Transverse colon (tissue), 4 donors: ENCODE measurements at regions not wholly inside any gene's neighbourhood (a gene's known extent, or its start where the extent isn't known, plus 50 kb on each side); places are given as distances from the start of the nearest gene placed in this dataset.

Experiments
- DNase-seq: peaks from one replicate; pipeline ENCODE4 v3.0.0-alpha.2; 2019
- H3K27ac ChIP-seq, 4 donors: fragments of 200-600 bp; sonication (generic); 2 replicates each; pipeline ENCODE4 v1.5.1; 2016 to 2018; ENCODE audit warnings: inconsistent platforms in 4 of 4
- H3K27me3 ChIP-seq: fragments of 200-600 bp; sonication (generic); 2 replicates; pipeline ENCODE4 v1.5.1; 2017; ENCODE audit warnings: inconsistent platforms
- H3K36me3 ChIP-seq, 4 donors: fragments of 200-600 bp; sonication (generic); 2 replicates each; pipeline ENCODE4 v1.5.1; 2017 to 2019; ENCODE audit warnings: inconsistent platforms in 4 of 4
- H3K4me1 ChIP-seq, 4 donors: fragments of 200-600 bp; sonication (generic); 2 replicates each; pipeline ENCODE4 v1.5.1; 2017 to 2020; ENCODE audit warnings: inconsistent platforms in 4 of 4
- H3K4me3 ChIP-seq, 4 donors: fragments of 200-600 bp; sonication (generic); 1 replicate in 1 of 4; 2 replicates in 3 of 4; pipeline versions ENCODE4 v1.5.1 to v1.6.1; 2017 to 2019; ENCODE audit warnings: inconsistent platforms in 4 of 4
- H3K9me3 ChIP-seq, 2 donors: fragments of 200-600 bp; sonication (generic); 2 replicates each; pipeline ENCODE4 v1.5.1; 2017 to 2019; ENCODE audit warnings: inconsistent platforms in 2 of 2
- CTCF ChIP-seq, 5 experiments: fragments of 200-600 bp in 3 of 5; fragments of 450-650 bp in 2 of 5; sonication (generic) in 3 of 5; IDR thresholded peaks; 1 replicate in 2 of 5; 2 replicates in 3 of 5; pipeline ENCODE4 v1.5.1; 2016 to 2017; ENCODE audit warnings: antibody characterized with exemption in 5 of 5, inconsistent platforms in 3 of 5, mild to moderate bottlenecking in 2 of 5, moderate library complexity in 1 of 5
- EP300 ChIP-seq: sonication (generic); formaldehyde crosslinking; IDR thresholded peaks from one replicate; pipeline ENCODE4 v1.6.1; 2017; ENCODE audit warnings: antibody characterized with exemption, low read depth
- POLR2A ChIP-seq: fragments of 450-650 bp; IDR thresholded peaks from one replicate; pipeline ENCODE4 v1.6.1; 2016; ENCODE audit warnings: antibody characterized with exemption, mild to moderate bottlenecking, moderate library complexity
- POLR2AphosphoS5 ChIP-seq, 3 donors: sonication (generic); formaldehyde crosslinking; IDR thresholded peaks; one replicate each; pipeline ENCODE4 v1.6.1; 2016; ENCODE audit warnings: antibody characterized with exemption in 3 of 3
- WGBS, 2 donors: methylation state at CpG; one replicate each; pipeline ENCODE4 v1.1.5; 2018; ENCODE audit warnings: low coverage in 1 of 2; 5-methylcytosine and 5-hydroxymethylcytosine counted together
- in situ Hi-C, 4 donors: fragments of 200-750 bp; cut with MboI; loops; one replicate each; pipeline versions ENCODE4 v1.15.0 to v1.15.1; 2017; ENCODE audit warnings: low sequenced_read_pairs in 3 of 4, low pct_ligation_motif_present in 1 of 4, low pct_unique_long_range_greater_than_20kb in 1 of 4
- intact Hi-C: fragments of 100-400 bp; cut with DNase I; formaldehyde crosslinking; loops from one replicate; pipeline ENCODE4 v1.15.1; 2023; ENCODE audit warnings: low total_unique reads

GRCh38 chr2:125272651-125273050 lies 1247.6 kb downstream of the CNTNAP5 start:
- in situ Hi-C loops (no loop called here), intact Hi-C loops (no loop called here)
- TF ChIP-seq EP300 (no peak), POLR2AphosphoS5 (IDR thresholded peaks at IDR 0.05) (no peak), POLR2A (no peak), CTCF (IDR thresholded peaks at IDR 0.05) (no peak)
- H3K4me1 ChIP-seq = no peaks in the 10 kb centered on the region
- DNase-seq = no peak
- H3K36me3 ChIP-seq = no peaks in the 10 kb centered on the region
- H3K9me3 ChIP-seq = no peaks in the 10 kb centered on the region
- WGBS, 2 donors = 68 to 91% methylated on average over 1 of the region's 1 CpG
- H3K27ac ChIP-seq = no peak overlapping the region
- H3K27me3 ChIP-seq = no peaks in the 10 kb centered on the region
- H3K4me3 ChIP-seq = no peak overlapping the region

- 90 to 91% methylated on average over 4 of the region's 4 CpGs for WGBS, 2 donors
- Histone ChIP-seq H3K4me1 (no peaks in the 10 kb centered on the region), H3K36me3 (no peaks in the 10 kb centered on the region), H3K9me3 (no peaks in the 10 kb centered on the region), H3K4me3 (no peak overlapping the region), H3K27me3 (no peaks in the 10 kb centered on the region), H3K27ac (no peak overlapping the region)
- TF ChIP-seq POLR2A (no peak), EP300 (no peak), CTCF (IDR thresholded peaks at IDR 0.05) (no peak), POLR2AphosphoS5 (IDR thresholded peaks at IDR 0.05) (no peak)
- intact Hi-C loops (loop anchor here (2.0 kb wide), 1 partner anchor 52 kb away; no protein-coding TSS in a partner anchor), in situ Hi-C loops (no loop called here)
- no peak for DNase-seq
These were observed 1249.6 kb downstream of the CNTNAP5 start for GRCh38 chr2:125274718-125275117.

GRCh38 chr2:125280265-125280664 lies 1255.2 kb downstream of the CNTNAP5 start:
- no peaks in the 10 kb centered on the region for H3K27me3 ChIP-seq
- H3K9me3 ChIP-seq = no peaks in the 10 kb centered on the region
- 26 to 37% methylated on average over 2 of the region's 2 CpGs for WGBS, 2 donors
- no peak overlapping the region for H3K4me3 ChIP-seq
- intact Hi-C loops (no loop called here), in situ Hi-C loops (no loop called here)
- TF ChIP-seq POLR2A (no peak), EP300 (no peak), CTCF (IDR thresholded peaks at IDR 0.05) (no peak), POLR2AphosphoS5 (IDR thresholded peaks at IDR 0.05) (no peak)
- H3K27ac ChIP-seq = no peak overlapping the region
- H3K36me3 ChIP-seq = no peaks in the 10 kb centered on the region
- no peak for DNase-seq
- H3K4me1 ChIP-seq = no peaks in the 10 kb centered on the region

GRCh38 chr2:125281242-125281641 lies 1256.2 kb downstream of the CNTNAP5 start:
- H3K4me3 ChIP-seq = no peak overlapping the region
- DNase-seq = no peak
- WGBS, 2 donors = 89 to 91% methylated on average over 1 of the region's 1 CpG
- in situ Hi-C loops (no loop called here), intact Hi-C loops (no loop called here)
- H3K9me3 ChIP-seq = no peaks in the 10 kb centered on the region
- no peaks in the 10 kb centered on the region for H3K27me3 ChIP-seq
- no peaks in the 10 kb centered on the region for H3K4me1 ChIP-seq
- H3K27ac ChIP-seq = no peak overlapping the region
- H3K36me3 ChIP-seq = no peaks in the 10 kb centered on the region
- TF ChIP-seq POLR2A (no peak), EP300 (no peak), CTCF (IDR thresholded peaks at IDR 0.05) (no peak), POLR2AphosphoS5 (IDR thresholded peaks at IDR 0.05) (no peak)
